Left lobe of liver (tissue), 2 donors: ENCODE measurements at regions not wholly inside any gene's neighbourhood (a gene's known extent, or its start where the extent isn't known, plus 50 kb on each side); places are given as distances from the start of the nearest gene placed in this dataset.
A peak's percentile ranks its signal among the peaks of the same experiment; 100 is the strongest.

Experiments used
- ATAC-seq: fragments of 200-7000 bp; cut with Tn5 transposase; one replicate; pipeline ENCODE4 v1.9.1; 2020; ENCODE audit warnings: mild to moderate bottlenecking, moderate library complexity
- DNase-seq: peaks from one replicate; pipeline ENCODE4 v3.0.0-alpha.2; 2020; ENCODE audit warnings: low spot score
- donor health status: DM: no; HTN: no; CAD: no; lungs with moderate emphysema.
- donor health status: DM: no; HTN: yes; CAD: no.

GRCh38 chrX:10021461-10022272, 54.5 kb downstream of the CLDN34 start:
- DNase-seq = no peak
- peak; percentile 42 for ATAC-seq

- DNase-seq (no peak), ATAC-seq (no peak)
These were observed 55.0 kb downstream of the CLDN34 start for GRCh38 chrX:10022273-10022541.

DNA sequence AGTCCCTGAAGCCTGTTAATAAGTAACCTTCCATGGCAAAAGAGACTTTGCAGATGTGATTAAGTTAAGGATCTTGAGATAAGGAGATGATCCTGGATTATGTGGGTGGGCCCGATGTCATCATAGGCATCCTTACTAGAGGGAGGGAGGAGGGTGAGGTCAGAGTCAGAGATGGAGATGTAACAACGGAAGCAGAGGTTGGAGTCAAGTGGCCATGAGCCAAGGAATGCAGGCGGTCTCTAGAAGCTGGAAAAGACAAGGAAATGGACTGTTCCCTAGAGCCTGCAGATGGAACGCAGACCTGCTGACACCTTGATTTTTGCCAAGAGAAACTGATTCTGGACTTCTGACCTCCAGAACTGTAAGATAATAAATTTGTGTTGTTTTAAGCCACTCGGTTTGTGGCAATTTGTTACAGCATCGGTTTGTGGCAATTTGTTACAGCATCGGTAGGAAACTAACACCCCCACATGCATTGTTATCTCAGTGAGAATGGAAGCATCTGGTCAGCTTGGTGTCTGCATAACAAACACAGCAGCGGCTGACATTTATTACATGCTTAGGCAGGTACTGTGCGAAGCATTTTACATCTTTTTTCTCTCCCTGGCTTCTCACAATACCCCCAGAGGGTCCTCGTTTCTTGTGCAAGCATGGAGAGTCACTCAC, 55.6 kb downstream of the CLDN34 start:
- DNase-seq = no peak
- no peak for ATAC-seq

- ATAC-seq (no peak), DNase-seq (no peak)
These were observed 56.7 kb downstream of the CLDN34 start for GRCh38 chrX:10023821-10024220.

- ATAC-seq (no peak), DNase-seq (no peak)
These were observed 58.8 kb downstream of the CLDN34 start for GRCh38 chrX:10025742-10026493.

DNA sequence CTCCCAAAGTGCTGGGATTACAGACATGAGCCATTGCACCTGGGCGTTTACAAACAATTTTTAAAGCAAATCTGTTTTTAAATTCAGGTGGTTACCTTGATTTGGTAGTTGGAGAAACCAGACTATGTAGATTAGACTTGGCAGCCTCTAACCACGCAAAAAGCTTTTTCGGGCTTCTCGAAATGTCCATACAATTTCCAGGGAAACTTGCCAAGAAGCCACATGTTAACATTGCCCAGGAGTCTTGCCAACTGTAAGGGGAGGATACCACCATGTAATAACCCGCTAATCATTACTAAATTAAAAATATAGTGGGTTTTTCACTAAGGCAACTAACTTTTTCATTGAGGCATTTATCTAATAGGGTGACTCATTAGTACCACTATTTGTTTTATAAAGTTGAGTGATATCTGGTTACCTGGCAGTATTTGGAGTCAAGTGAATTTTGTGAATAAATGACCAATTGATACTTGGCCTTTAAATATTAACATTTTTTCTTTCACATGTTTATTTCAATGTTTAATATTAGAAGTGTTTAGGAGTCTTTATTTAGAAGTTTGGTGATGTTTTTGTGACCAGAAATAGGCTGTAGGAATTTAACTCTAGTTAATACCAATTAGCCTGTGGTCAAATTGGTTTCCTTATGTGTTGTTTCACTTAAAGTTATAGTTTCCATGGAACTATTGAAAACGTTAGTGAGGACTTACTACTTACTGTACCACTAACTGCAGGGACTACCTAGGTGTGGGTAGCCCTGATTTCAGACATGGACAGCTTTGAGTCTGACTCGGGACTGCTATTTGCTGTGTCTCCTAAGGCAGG, 61.3 kb downstream of the CLDN34 start:
- ATAC-seq = no peak

GRCh38 chrX:10030570-10030969, 63.4 kb downstream of the CLDN34 start:
- ATAC-seq = peak; percentile 81

More for the DNA sequence above, 61.3 kb downstream of the CLDN34 start:
- no peak for DNase-seq

DNA sequence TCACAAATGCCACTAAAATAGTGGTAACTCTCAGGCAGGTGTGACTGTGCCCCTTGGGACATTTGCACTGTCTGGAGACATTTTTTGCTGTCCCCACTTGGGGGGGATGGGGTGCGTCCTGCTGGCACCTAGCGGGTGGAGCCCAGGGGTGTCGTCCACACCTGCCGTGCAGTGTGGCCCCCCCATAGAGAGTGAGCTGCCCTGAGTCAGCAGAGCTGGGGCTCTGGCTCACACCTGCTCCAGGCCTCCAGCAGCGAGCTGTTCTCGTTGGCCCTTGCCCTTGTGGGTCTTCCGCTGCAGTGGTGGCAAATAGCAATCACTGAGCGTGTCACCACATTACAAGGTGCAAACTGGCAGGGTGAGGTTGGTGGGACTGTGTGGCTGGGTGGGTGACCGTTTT, 64.6 kb downstream of the CLDN34 start:
- ATAC-seq (no peak), DNase-seq (no peak)

More at GRCh38 chrX:10030570-10030969, 63.4 kb downstream of the CLDN34 start:
- DNase-seq = no peak

GRCh38 chrX:10032147-10032546, 65.0 kb downstream of the CLDN34 start:
- DNase-seq (no peak), ATAC-seq (no peak)

GRCh38 chrX:10033375-10034007, 66.3 kb downstream of the CLDN34 start:
- no peak for DNase-seq
- ATAC-seq = peak; percentile 67

DNA sequence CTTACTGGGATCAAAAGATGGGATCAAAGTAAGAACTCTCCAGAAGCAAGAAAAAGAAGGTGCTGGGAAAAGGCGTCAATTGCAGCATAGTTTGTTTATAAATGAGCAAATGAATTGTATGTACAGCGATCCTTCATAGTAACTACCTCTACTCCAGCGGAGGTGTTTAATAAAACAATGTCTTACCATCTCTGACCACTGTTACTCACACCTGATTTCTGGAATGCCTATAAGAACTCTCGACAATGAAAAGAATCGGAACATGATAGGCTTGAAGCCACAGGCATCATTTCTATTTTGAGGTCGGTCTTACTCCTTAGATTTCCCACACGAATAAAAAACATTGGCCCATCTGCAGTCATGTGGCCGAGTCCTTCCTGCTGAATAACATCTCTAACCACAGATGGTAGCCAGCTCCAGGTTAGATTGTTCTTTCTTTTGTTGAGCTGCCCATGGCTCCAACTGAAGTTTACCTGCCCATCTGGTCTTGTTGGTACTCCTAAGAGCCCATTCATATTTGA, 67.6 kb downstream of the CLDN34 start:
- ATAC-seq = no peak
- no peak for DNase-seq

GRCh38 chrX:10038585-10038984, 71.4 kb downstream of the CLDN34 start:
- DNase-seq (no peak), ATAC-seq (no peak)

DNA sequence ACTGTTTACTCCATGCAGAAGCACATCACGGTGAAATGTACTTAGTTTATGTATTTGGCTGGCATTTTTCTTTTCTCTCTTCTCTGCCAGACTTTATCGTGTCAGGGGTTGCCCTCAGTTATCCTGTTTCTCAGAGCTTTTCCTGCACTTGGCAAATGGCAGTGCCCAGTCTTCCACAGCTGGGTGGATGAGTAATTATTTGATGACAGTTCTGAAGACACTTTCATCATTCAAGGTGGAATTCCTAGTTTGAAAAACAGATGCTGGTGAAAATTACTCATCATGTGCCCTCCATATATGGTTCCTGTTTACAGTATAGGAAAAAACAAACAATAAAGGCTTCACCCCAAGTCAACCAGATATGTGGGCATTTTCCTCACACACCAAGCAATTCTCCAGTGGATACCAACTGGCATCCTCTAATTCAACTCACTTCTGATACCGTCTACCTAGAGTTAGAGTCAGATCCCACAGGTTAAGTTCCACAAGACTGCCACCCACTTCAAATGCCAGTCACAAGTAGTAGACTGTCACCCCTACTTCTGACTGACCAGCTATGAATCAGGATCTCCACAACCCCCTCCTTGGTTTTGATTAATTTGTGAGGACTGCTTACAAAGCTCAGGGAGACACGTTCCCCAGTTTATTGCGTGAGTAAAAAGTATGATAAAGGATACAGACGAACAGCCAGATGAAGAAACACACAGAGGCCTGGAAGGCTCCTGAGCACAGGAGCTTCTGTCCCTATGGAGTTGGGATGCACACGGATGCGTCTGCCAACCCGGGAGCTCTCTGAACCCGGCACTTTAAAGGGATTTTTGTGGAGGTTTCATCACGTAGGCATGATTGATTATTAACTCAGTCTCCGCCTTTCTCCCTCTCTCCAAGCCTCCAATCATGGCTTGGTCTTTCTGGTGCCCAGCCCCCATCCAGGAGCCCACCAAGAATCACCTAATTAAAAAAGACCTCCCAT, 72.9 kb downstream of the CLDN34 start:
- ATAC-seq (peak; percentile 52), DNase-seq (no peak)

DNA sequence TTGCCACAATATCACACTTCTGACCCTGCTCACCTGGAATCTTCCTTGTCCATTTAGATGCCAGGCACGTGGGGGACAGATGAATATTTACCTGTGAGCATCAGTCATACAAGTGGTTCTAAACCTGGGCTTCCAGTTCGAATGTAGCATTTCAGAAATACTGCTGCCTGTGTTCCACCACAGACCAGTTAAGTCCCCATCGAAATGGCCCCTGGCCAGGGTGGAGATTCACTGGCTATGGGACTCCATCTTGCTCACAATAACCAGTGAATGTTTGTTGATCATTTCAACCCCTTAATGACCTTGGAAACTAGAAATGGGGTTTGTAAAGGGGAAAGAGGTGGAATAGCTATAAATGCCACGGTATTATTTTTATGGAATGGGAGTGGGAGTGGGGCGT, 73.8 kb downstream of the CLDN34 start:
- ATAC-seq (no peak), DNase-seq (no peak)

GRCh38 chrX:10041383-10041782, 74.2 kb downstream of the CLDN34 start:
- ATAC-seq (no peak), DNase-seq (no peak)

- ATAC-seq = no peak
These were observed 74.9 kb downstream of the CLDN34 start for GRCh38 chrX:10042055-10042454.

GRCh38 chrX:10043386-10043785, 76.2 kb downstream of the CLDN34 start:
- DNase-seq (no peak), ATAC-seq (no peak)

More at GRCh38 chrX:10042055-10042454, 74.9 kb downstream of the CLDN34 start:
- no peak for DNase-seq

DNA sequence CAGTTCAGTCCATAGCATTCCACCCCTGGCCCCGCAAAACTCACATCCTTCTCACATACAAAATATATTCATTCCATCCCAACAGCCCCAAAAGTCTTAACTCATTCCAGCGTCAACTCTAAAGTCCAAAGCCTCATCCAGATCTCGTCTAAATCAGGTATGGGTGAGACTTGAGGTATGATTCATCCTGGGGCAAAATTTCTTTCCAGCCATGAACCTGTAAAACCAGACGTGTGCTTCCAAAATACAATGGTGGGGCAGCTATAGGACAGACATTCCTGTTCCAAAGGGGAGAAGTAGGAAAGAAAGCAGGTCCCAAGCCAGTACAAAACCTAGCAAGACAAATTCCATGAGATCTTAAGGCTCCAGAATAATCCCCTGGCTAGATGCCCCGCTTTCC, 76.9 kb downstream of the CLDN34 start:
- DNase-seq (no peak), ATAC-seq (no peak)

- ATAC-seq (no peak), DNase-seq (no peak)
These were observed 78.3 kb downstream of the CLDN34 start for GRCh38 chrX:10045327-10046000.
